VCaP (cell line): ENCODE measurements at regions not wholly inside any gene's neighbourhood (a gene's known extent, or its start where the extent isn't known, plus 50 kb on each side); places are given as distances from the start of the nearest gene placed in this dataset.

Source experiments
- H3K27ac ChIP-seq: fragments of 450-650 bp; 2 replicates; pipeline ENCODE4 v1.5.1; 2017
- CTCF ChIP-seq: fragments of 450-650 bp; conservative IDR thresholded peaks from 2 replicates; pipeline ENCODE4 v1.5.1; 2017; ENCODE audit warnings: mild to moderate bottlenecking, moderate library complexity

GRCh38 chr1:114298008-114298407 lies 144.3 kb upstream of the SYT6 start:
- H3K27ac ChIP-seq = no peak overlapping the region
- TF ChIP-seq CTCF = no peak

GRCh38 chr1:114296413-114296812 lies 142.7 kb upstream of the SYT6 start:
- no peak overlapping the region for H3K27ac ChIP-seq
- TF ChIP-seq CTCF = no peak

GRCh38 chr1:114295321-114295720 lies 141.7 kb upstream of the SYT6 start:
- TF ChIP-seq CTCF = no peak
- H3K27ac ChIP-seq = no peak overlapping the region

GRCh38 chr1:114292835-114293234 lies 139.2 kb upstream of the SYT6 start:
- no peak for TF ChIP-seq CTCF
- no peak overlapping the region for H3K27ac ChIP-seq

GRCh38 chr1:114292194-114292593 lies 138.5 kb upstream of the SYT6 start:
- no peak overlapping the region for H3K27ac ChIP-seq
- no peak for TF ChIP-seq CTCF

GRCh38 chr1:114290776-114291175 lies 137.1 kb upstream of the SYT6 start:
- no peak overlapping the region for H3K27ac ChIP-seq
- TF ChIP-seq CTCF = no peak

GRCh38 chr1:114290341-114290740 lies 136.7 kb upstream of the SYT6 start:
- H3K27ac ChIP-seq = no peak overlapping the region
- no peak for TF ChIP-seq CTCF

GRCh38 chr1:114289824-114290223 lies 136.2 kb upstream of the SYT6 start:
- no peak for TF ChIP-seq CTCF
- H3K27ac ChIP-seq = no peak overlapping the region
